Left ventricle myocardium inferior (tissue), 1 donor: ENCODE measurements at regions not wholly inside any gene's neighbourhood (a gene's known extent, or its start where the extent isn't known, plus 50 kb on each side); places are given as distances from the start of the nearest gene placed in this dataset.

Experiments
- DNase-seq: peaks from one replicate; pipeline ENCODE4 v3.0.0-alpha.2; 2020
- H3K27ac ChIP-seq: fragments of 200-600 bp; replicated peaks from 2 replicates; pipeline ENCODE4 v1.8.0; 2021
- H3K27me3 ChIP-seq: fragments of 200-600 bp; 2 replicates; pipeline ENCODE4 v1.8.0; 2021; ENCODE audit warnings: low read depth
- H3K36me3 ChIP-seq: fragments of 200-600 bp; 2 replicates; pipeline ENCODE4 v1.8.0; 2021
- H3K4me1 ChIP-seq: fragments of 200-600 bp; 2 replicates; pipeline ENCODE4 v1.8.0; 2021
- H3K4me3 ChIP-seq: fragments of 200-600 bp; 2 replicates; pipeline ENCODE4 v1.8.0; 2021; ENCODE audit warnings: mild to moderate bottlenecking, moderate library complexity
- H3K9me3 ChIP-seq: fragments of 200-600 bp; replicated peaks from 2 replicates; pipeline ENCODE4 v1.8.0; 2021
- intact Hi-C: fragments of 100-400 bp; cut with micrococcal nuclease; formaldehyde crosslinking; loops from one replicate; pipeline ENCODE4 v1.11.0; 2022
- TF ChIP-seq, protein P1 (sequence below): fragments of 200-600 bp; IDR thresholded peaks from 2 replicates; pipeline ENCODE4 v1.8.0; 2021; ENCODE audit warnings: antibody characterized with exemption, mild to moderate bottlenecking, borderline replicate concordance
- donor health status: DM: no; HTN: yes; CAD: no; lungs with severe emphysema.

GRCh38 chr20:52524861-52525260 is 333.3 kb upstream of the ZFP64 start:
- no peak for DNase-seq
- Histone ChIP-seq H3K9me3 (peaks cover 14% of the 10 kb centered on the region), H3K27me3 (peaks cover 6% of the 10 kb centered on the region), H3K36me3 (no peaks in the 10 kb centered on the region), H3K4me3 (no peak overlapping the region), H3K4me1 (no peaks in the 10 kb centered on the region), H3K27ac (no peak overlapping the region)
- intact Hi-C loops, result no loop called here
- TF ChIP-seq, protein P1, sequence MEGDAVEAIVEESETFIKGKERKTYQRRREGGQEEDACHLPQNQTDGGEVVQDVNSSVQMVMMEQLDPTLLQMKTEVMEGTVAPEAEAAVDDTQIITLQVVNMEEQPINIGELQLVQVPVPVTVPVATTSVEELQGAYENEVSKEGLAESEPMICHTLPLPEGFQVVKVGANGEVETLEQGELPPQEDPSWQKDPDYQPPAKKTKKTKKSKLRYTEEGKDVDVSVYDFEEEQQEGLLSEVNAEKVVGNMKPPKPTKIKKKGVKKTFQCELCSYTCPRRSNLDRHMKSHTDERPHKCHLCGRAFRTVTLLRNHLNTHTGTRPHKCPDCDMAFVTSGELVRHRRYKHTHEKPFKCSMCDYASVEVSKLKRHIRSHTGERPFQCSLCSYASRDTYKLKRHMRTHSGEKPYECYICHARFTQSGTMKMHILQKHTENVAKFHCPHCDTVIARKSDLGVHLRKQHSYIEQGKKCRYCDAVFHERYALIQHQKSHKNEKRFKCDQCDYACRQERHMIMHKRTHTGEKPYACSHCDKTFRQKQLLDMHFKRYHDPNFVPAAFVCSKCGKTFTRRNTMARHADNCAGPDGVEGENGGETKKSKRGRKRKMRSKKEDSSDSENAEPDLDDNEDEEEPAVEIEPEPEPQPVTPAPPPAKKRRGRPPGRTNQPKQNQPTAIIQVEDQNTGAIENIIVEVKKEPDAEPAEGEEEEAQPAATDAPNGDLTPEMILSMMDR, result no peak

DNA sequence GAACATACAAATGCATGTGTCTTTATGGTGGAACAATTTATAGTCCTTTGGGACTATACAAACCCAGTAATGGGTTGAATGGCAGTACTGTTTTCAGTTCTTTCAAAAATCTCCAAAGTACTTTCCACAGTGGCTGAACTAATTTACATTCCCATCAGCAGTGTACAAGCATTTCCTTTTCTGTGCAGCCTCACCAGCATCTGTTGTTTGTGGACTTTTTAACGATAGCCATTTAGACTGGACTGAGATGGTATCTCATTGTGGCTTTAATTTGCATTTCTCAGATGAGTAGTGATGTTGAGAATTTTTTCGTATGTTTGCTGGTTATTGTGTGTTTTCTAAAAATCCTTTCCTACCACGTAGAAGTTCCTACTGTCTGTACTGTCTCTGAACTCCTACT is 327.2 kb upstream of the ZFP64 start:
- Histone ChIP-seq H3K27ac (no peak overlapping the region), H3K4me3 (no peak overlapping the region), H3K9me3 (peaks cover 15% of the 10 kb centered on the region), H3K36me3 (no peaks in the 10 kb centered on the region), H3K4me1 (no peaks in the 10 kb centered on the region), H3K27me3 (no peaks in the 10 kb centered on the region)
- intact Hi-C loops, result no loop called here
- no peak for DNase-seq
- TF ChIP-seq, protein P1, result no peak

DNA sequence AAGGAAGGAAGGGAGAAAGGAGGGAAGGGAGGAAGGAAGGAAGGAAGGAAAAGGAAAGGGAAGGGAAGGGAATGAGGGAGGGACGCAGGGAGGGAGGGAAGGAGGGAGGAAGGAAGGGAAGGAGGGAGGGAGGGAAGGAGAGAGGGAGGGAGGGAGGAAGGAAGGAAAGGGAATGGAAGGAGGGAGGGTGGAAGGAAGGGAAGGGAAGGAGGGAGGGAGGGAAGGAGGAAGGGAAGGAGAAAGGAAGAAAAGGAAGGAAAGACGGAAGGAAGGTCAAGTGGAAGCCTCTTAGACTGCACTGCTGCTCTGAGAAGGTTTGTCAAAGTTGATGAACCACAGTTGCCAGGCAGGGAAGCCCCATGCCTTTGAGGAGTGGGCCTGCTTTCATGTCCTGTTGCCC is 324.3 kb upstream of the ZFP64 start:
- H3K9me3 ChIP-seq, result peaks cover 11% of the 10 kb centered on the region
- no peaks in the 10 kb centered on the region for H3K36me3 ChIP-seq
- intact Hi-C loops, result no loop called here
- H3K4me1 ChIP-seq, result no peaks in the 10 kb centered on the region
- H3K27me3 ChIP-seq, result no peaks in the 10 kb centered on the region
- no peak for DNase-seq
- H3K4me3 ChIP-seq, result no peak overlapping the region
- TF ChIP-seq, protein P1, result no peak
- H3K27ac ChIP-seq, result no peak overlapping the region

GRCh38 chr20:52500157-52500556 is 308.6 kb upstream of the ZFP64 start:
- intact Hi-C loops, result no loop called here
- Histone ChIP-seq H3K4me3 (no peak overlapping the region), H3K9me3 (peaks cover under 1% of the 10 kb centered on the region), H3K27ac (no peak overlapping the region), H3K4me1 (no peaks in the 10 kb centered on the region), H3K36me3 (no peaks in the 10 kb centered on the region), H3K27me3 (peaks cover 8% of the 10 kb centered on the region)
- DNase-seq, result no peak
- TF ChIP-seq, protein P1, result no peak

- Histone ChIP-seq H3K27ac (no peak overlapping the region), H3K4me1 (peaks cover 12% of the 10 kb centered on the region), H3K27me3 (peaks cover 16% of the 10 kb centered on the region), H3K9me3 (no peaks in the 10 kb centered on the region), H3K36me3 (no peaks in the 10 kb centered on the region), H3K4me3 (no peak overlapping the region)
- TF ChIP-seq, protein P1, result no peak
- intact Hi-C loops, result no loop called here
- no peak for DNase-seq
Measured at GRCh38 chr20:52497731-52498130, 306.2 kb upstream of the ZFP64 start.

- TF ChIP-seq, protein P1, result no peak
- peaks cover 16% of the 10 kb centered on the region for H3K4me1 ChIP-seq
- no peak overlapping the region for H3K4me3 ChIP-seq
- no peaks in the 10 kb centered on the region for H3K9me3 ChIP-seq
- DNase-seq, result no peak
- H3K27me3 ChIP-seq, result peaks cover 16% of the 10 kb centered on the region
- no peaks in the 10 kb centered on the region for H3K36me3 ChIP-seq
- no peak overlapping the region for H3K27ac ChIP-seq
- intact Hi-C loops, result no loop called here
Measured at GRCh38 chr20:52496191-52496590, 304.6 kb upstream of the ZFP64 start.
